OCI-LY7 (cell line): ENCODE measurements at regions not wholly inside any gene's neighbourhood (a gene's known extent, or its start where the extent isn't known, plus 50 kb on each side); places are given as distances from the start of the nearest gene placed in this dataset.

Experiments used
- BruUV-seq: library from RNA; stranded (reverse); fragments of 400-500 nt; replicated peaks from 2 replicates; lab custom pipeline; 2021; lab: Mats Ljungman, UMichigan
- CTCF ChIA-PET: fragments of 300-600 bp; sonication (Branson Sonifier 250); formaldehyde crosslinking; loops from one replicate; lab custom pipeline; 2022; ENCODE audit warnings: antibody characterized with exemption; ENCODE audit not compliant: unreplicated experiment; lab: Charles Lee
- POLR2A ChIA-PET: fragments of 300-600 bp; sonication (Branson Sonifier 250); formaldehyde crosslinking; loops from one replicate; lab custom pipeline; 2022; ENCODE audit warnings: antibody characterized with exemption; lab: Charles Lee
- DNase-seq: peaks from one replicate; pipeline ENCODE4 v3.0.0-alpha.2; 2015; ENCODE audit warnings: low spot score
- H2AFZ ChIP-seq: fragments of 200-600 bp; sonication (generic), shearing (Covaris generic); 2 replicates; pipeline ENCODE4 v1.6.1; 2014; ENCODE audit warnings: mild to moderate bottlenecking, antibody characterized with exemption, low read length, moderate library complexity
- H3K27ac ChIP-seq: fragments of 200-600 bp; sonication (generic); 2 replicates; pipeline ENCODE4 v1.5.1; 2014; ENCODE audit warnings: mixed run types, low read depth, mild to moderate bottlenecking, moderate library complexity, low read length, inconsistent platforms; ENCODE audit not compliant: poor library complexity, severe bottlenecking
- H3K36me3 ChIP-seq: fragments of 200-600 bp; sonication (generic); 2 replicates; pipeline ENCODE4 v1.6.1; 2014; ENCODE audit warnings: mild to moderate bottlenecking, antibody characterized with exemption, low read length, moderate library complexity, mixed read lengths; ENCODE audit not compliant: insufficient read depth
- H3K4me1 ChIP-seq: fragments of 200-600 bp; sonication (generic); 2 replicates; pipeline ENCODE4 v1.5.1; 2014; ENCODE audit warnings: mild to moderate bottlenecking, low read length; ENCODE audit not compliant: insufficient read depth, poor library complexity, severe bottlenecking
- H3K4me2 ChIP-seq: fragments of 200-600 bp; sonication (generic); 2 replicates; pipeline ENCODE4 v1.6.1; 2014; ENCODE audit warnings: mild to moderate bottlenecking, low read length
- H3K4me3 ChIP-seq: fragments of 200-600 bp; sonication (generic); 2 replicates; pipeline ENCODE4 v1.5.1; 2014; ENCODE audit warnings: mild to moderate bottlenecking, low read depth, low read length; ENCODE audit not compliant: poor library complexity, severe bottlenecking
- H3K79me2 ChIP-seq: fragments of 200-600 bp; sonication (generic); 2 replicates; pipeline ENCODE4 v1.6.1; 2016; ENCODE audit warnings: low read depth, mild to moderate bottlenecking, low read length, moderate library complexity, mixed read lengths; ENCODE audit not compliant: insufficient read depth
- H3K9me2 ChIP-seq: fragments of 200-600 bp; sonication (generic); 2 replicates; pipeline ENCODE4 v1.6.1; 2016; ENCODE audit warnings: mild to moderate bottlenecking, low read length, mixed read lengths; ENCODE audit not compliant: insufficient read depth
- H3K9me3 ChIP-seq: fragments of 200-600 bp; sonication (generic); 2 replicates; pipeline ENCODE4 v1.6.1; 2014; ENCODE audit warnings: mild to moderate bottlenecking, mixed run types, low read length, mixed read lengths
- H4K20me1 ChIP-seq: fragments of 200-600 bp; sonication (generic); 2 replicates; pipeline ENCODE4 v1.6.1; 2014; ENCODE audit warnings: mild to moderate bottlenecking, antibody characterized with exemption, low read length, moderate library complexity, mixed read lengths; ENCODE audit not compliant: insufficient read depth
- EZH2phosphoT487 ChIP-seq: fragments of 200-600 bp; sonication (generic); IDR thresholded peaks from 2 replicates; pipeline ENCODE4 v1.6.1; 2018; ENCODE audit warnings: low read depth, borderline replicate concordance, mild to moderate bottlenecking, mixed run types, antibody characterized with exemption, low read length, moderate library complexity, mixed read lengths
- intact Hi-C: fragments of 100-400 bp; cut with micrococcal nuclease; formaldehyde crosslinking; loops from one replicate; pipeline ENCODE4 v1.10.0; 2022; ENCODE audit not compliant: unreplicated experiment
- TF ChIP-seq, protein P1 (sequence below): fragments of 200-600 bp; sonication (generic); conservative IDR thresholded peaks from 2 replicates; pipeline ENCODE4 v1.5.1; 2014; ENCODE audit warnings: mild to moderate bottlenecking, antibody characterized with exemption, low read length, moderate library complexity, mixed read lengths

DNA sequence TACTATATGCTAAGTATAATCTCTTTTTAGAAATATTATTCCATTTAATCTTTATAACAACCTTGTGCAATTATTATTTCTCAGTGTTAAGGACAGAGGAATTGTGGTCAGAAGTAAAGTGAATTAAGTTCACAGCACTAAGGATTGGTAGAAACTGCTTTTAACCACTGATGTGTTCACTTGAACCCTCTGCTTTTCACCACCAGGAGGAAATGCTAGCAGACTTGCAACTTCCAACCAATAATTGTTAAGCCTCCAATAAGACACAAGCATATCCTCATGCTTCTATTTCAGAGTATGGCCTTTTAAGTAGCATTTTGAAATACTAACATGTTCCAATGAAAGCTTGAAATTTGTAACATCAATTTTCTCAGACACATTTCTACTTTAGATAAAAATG, 527.4 kb downstream of the SI start:
- Histone ChIP-seq H3K27ac (no peak overlapping the region), H3K79me2 (no peaks in the 10 kb centered on the region), H3K4me3 (no peak overlapping the region), H3K4me2 (no peak overlapping the region), H3K9me2 (no peaks in the 10 kb centered on the region; the same call in 1 of the 2 replicates), H2AFZ (no peak overlapping the region), H3K9me3 (no peaks in the 10 kb centered on the region), H3K36me3 (no peaks in the 10 kb centered on the region), H4K20me1 (no peaks in the 10 kb centered on the region), H3K4me1 (no peaks in the 10 kb centered on the region)
- POLR2A ChIA-PET: no interaction called here
- CTCF ChIA-PET: no interaction called here
- DNase-seq: no peak
- TF ChIP-seq, protein P1, sequence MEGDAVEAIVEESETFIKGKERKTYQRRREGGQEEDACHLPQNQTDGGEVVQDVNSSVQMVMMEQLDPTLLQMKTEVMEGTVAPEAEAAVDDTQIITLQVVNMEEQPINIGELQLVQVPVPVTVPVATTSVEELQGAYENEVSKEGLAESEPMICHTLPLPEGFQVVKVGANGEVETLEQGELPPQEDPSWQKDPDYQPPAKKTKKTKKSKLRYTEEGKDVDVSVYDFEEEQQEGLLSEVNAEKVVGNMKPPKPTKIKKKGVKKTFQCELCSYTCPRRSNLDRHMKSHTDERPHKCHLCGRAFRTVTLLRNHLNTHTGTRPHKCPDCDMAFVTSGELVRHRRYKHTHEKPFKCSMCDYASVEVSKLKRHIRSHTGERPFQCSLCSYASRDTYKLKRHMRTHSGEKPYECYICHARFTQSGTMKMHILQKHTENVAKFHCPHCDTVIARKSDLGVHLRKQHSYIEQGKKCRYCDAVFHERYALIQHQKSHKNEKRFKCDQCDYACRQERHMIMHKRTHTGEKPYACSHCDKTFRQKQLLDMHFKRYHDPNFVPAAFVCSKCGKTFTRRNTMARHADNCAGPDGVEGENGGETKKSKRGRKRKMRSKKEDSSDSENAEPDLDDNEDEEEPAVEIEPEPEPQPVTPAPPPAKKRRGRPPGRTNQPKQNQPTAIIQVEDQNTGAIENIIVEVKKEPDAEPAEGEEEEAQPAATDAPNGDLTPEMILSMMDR: no peak
- TF ChIP-seq EZH2phosphoT487: no peak
- intact Hi-C loops: no loop called here
- no TSS peak for BruUV-seq

DNA sequence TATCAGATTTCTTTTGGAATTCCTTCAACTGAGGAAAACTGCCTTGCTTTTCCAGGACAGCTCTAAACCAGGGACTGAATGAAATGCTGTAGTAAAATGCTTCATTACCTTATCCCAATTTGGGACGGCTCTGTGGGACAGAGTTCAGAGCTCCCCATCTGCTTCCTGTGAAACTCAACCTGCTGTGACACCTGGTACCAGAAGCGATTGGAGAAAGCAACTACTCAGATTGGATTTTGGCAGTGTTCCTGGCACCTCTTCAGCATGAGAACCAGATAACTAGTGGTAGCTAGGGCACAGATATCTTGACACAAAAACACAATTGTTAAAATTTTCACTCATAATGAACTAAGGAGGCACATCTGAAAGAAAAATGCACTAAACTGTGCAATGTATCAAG, 539.1 kb downstream of the SI start:
- Histone ChIP-seq H3K27ac (no peak overlapping the region), H3K36me3 (no peaks in the 10 kb centered on the region), H3K4me3 (no peak overlapping the region), H4K20me1 (no peaks in the 10 kb centered on the region), H3K9me3 (no peaks in the 10 kb centered on the region), H2AFZ (no peak overlapping the region), H3K79me2 (no peaks in the 10 kb centered on the region), H3K4me2 (no peak overlapping the region), H3K4me1 (no peaks in the 10 kb centered on the region), H3K9me2 (no peaks in the 10 kb centered on the region)
- intact Hi-C loops: no loop called here
- ChIA-PET CTCF (no interaction called here), POLR2A (no interaction called here)
- TF ChIP-seq, protein P1: no peak
- no peak for TF ChIP-seq EZH2phosphoT487
- BruUV-seq: no TSS peak
- DNase-seq: no peak

DNA sequence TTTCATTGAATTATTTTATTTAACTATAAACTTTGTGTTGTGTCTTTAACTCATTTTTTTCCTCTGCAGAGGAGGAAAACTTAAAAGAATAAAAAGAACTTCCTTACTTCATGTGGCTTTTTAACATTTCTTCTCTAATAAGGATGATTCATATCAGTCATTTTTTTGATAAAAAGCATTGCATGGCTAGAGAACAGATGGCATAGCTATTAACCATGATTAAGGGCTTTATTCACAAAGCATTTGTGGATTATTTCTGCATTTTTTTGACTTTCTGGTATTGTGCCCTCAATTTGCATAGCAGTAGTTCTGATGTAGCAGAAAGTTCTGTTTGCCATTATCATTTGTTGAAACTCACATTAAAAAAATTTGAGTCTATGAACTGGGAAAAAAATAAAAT, 540.8 kb downstream of the SI start:
- no TSS peak for BruUV-seq
- H3K79me2 ChIP-seq: no peaks in the 10 kb centered on the region
- intact Hi-C loops: no loop called here
- no peaks in the 10 kb centered on the region for H3K36me3 ChIP-seq
- no peaks in the 10 kb centered on the region for H4K20me1 ChIP-seq
- ChIA-PET CTCF (no interaction called here), POLR2A (no interaction called here)
- no peak for TF ChIP-seq EZH2phosphoT487
- TF ChIP-seq, protein P1: no peak
- no peaks in the 10 kb centered on the region for H3K4me1 ChIP-seq
- no peak overlapping the region for H3K4me2 ChIP-seq
- no peak for DNase-seq
- H3K9me2 ChIP-seq: no peaks in the 10 kb centered on the region
- H3K27ac ChIP-seq: no peak overlapping the region
- no peak overlapping the region for H3K4me3 ChIP-seq
- no peak overlapping the region for H2AFZ ChIP-seq
- no peaks in the 10 kb centered on the region for H3K9me3 ChIP-seq
